Activated T-helper 1 cell treated with anti-CD3 and anti-CD28 coated beads, Interleukin-12 subunit alpha, Interleukin-12 subunit beta, Interleukin-2, Interleukin-4 antibody, amounts not matched to agents 30 ng/mL and 10 ng/mL and 1 ng/mL, durations not matched to agents 14 hours and 24 hours and 36 hours (primary cell): ENCODE measurements at regions not wholly inside any gene's neighbourhood (a gene's known extent, or its start where the extent isn't known, plus 50 kb on each side); places are given as distances from the start of the nearest gene placed in this dataset.

Experiments
- DNase-seq: peaks from one replicate; pipeline ENCODE4 v3.0.0; 2021; ENCODE audit warnings: low spot score
- H3K27ac Mint-ChIP-seq: one replicate; pipeline ENCODE4 v1.8.0; 2021; ENCODE audit warnings: mild to moderate bottlenecking, mixed read lengths
- H3K27me3 Mint-ChIP-seq: one replicate; pipeline ENCODE4 v1.8.0; 2022; ENCODE audit warnings: mild to moderate bottlenecking, moderate library complexity, mixed read lengths; ENCODE audit not compliant: insufficient read depth
- H3K36me3 Mint-ChIP-seq: one replicate; pipeline ENCODE4 v1.8.0; 2021; ENCODE audit warnings: low read depth, mixed read lengths
- H3K4me1 Mint-ChIP-seq: one replicate; pipeline ENCODE4 v1.8.0; 2021; ENCODE audit warnings: low read depth, mixed read lengths
- H3K4me3 Mint-ChIP-seq: one replicate; pipeline ENCODE4 v1.8.0; 2021; ENCODE audit warnings: mild to moderate bottlenecking, moderate library complexity, mixed read lengths
- H3K9me3 Mint-ChIP-seq: one replicate; pipeline ENCODE4 v1.8.0; 2021; ENCODE audit warnings: mixed read lengths
- intact Hi-C: fragments of 100-400 bp; cut with micrococcal nuclease; formaldehyde crosslinking; loops from one replicate; pipeline ENCODE4 v1.15.1; 2024

- H3K27me3 Mint-ChIP-seq: no peaks in the 10 kb centered on the region
- H3K4me3 Mint-ChIP-seq: no peak overlapping the region
- no peak for DNase-seq
- no peaks in the 10 kb centered on the region for H3K9me3 Mint-ChIP-seq
- no peak overlapping the region for H3K27ac Mint-ChIP-seq
- H3K36me3 Mint-ChIP-seq: no peaks in the 10 kb centered on the region
- intact Hi-C loops: no loop called here
- no peaks in the 10 kb centered on the region for H3K4me1 Mint-ChIP-seq
Observed at GRCh38 chr17:63120406-63120805, 154.4 kb downstream of the TANC2 start.

DNA sequence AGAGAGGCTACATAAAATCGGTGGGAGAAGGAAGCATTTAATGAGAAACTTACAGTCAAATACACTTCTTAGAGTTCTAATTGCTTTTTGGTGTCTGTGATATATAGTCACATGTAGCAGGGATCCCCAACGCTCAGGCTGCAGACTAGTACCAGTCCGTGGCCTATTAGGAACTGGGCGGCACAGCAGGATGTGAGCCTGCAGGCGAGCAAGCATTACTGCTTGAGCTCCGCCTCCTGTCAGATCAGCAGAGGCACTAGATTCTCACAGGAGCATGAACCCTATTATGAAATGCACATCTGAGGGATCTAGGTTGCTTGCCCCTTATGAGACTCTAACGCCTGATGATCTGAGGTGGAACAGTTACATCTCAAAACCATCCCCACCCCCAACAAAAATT lies 158.5 kb downstream of the TANC2 start:
- Mint-ChIP-seq H3K4me3 (no peak overlapping the region), H3K4me1 (no peaks in the 10 kb centered on the region), H3K27me3 (no peaks in the 10 kb centered on the region), H3K27ac (no peak overlapping the region), H3K36me3 (no peaks in the 10 kb centered on the region), H3K9me3 (no peaks in the 10 kb centered on the region)
- no peak for DNase-seq
- intact Hi-C loops: no loop called here

DNA sequence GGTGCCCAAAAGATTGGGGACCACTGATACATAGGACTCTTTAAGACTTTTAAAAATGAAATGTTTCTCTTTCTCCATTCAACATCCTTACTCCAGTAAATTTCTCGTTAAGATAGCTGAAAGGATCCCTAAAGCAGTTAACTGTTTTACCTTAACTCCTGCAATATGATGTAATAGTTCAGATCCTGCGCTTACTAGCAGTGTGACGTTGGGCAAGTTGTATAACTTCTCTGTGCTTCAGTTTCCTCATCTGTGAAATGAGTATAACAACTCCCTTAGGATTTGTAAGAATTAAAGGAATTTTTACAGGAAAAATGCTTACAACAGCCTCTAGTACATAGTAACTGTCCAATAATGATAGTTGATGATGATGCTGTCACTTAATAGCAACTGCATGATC lies 158.9 kb downstream of the TANC2 start:
- H3K9me3 Mint-ChIP-seq: no peaks in the 10 kb centered on the region
- DNase-seq: no peak
- H3K27ac Mint-ChIP-seq: no peak overlapping the region
- no peaks in the 10 kb centered on the region for H3K36me3 Mint-ChIP-seq
- H3K27me3 Mint-ChIP-seq: no peaks in the 10 kb centered on the region
- H3K4me3 Mint-ChIP-seq: no peak overlapping the region
- intact Hi-C loops: no loop called here
- H3K4me1 Mint-ChIP-seq: no peaks in the 10 kb centered on the region

GRCh38 chr17:63125987-63126386 lies 160.0 kb downstream of the TANC2 start:
- intact Hi-C loops: no loop called here
- no peak overlapping the region for H3K27ac Mint-ChIP-seq
- H3K4me3 Mint-ChIP-seq: no peak overlapping the region
- no peaks in the 10 kb centered on the region for H3K9me3 Mint-ChIP-seq
- H3K36me3 Mint-ChIP-seq: no peaks in the 10 kb centered on the region
- no peak for DNase-seq
- no peaks in the 10 kb centered on the region for H3K4me1 Mint-ChIP-seq
- no peaks in the 10 kb centered on the region for H3K27me3 Mint-ChIP-seq

DNA sequence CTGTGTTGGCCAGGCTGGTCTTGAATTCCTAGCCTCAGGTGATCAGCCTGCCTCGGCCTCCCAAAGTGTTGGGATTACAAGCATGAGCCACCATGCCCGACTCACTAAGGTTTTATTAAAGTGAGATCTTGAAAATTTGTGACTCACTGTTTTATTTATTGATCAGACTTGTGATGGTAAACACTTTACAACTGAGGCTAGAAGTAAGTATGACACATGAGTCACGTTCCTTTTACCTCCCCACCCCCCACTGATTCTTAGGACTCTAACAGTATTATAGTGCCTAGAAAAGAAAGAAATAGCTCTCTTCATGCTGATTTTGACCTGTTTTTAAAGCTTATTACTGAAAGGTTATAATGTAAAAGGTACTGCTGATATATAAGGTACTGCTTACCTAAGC lies 160.6 kb downstream of the TANC2 start:
- Mint-ChIP-seq H3K27me3 (no peaks in the 10 kb centered on the region), H3K9me3 (no peaks in the 10 kb centered on the region), H3K27ac (no peak overlapping the region), H3K36me3 (no peaks in the 10 kb centered on the region), H3K4me1 (no peaks in the 10 kb centered on the region), H3K4me3 (no peak overlapping the region)
- intact Hi-C loops: no loop called here
- no peak for DNase-seq

DNA sequence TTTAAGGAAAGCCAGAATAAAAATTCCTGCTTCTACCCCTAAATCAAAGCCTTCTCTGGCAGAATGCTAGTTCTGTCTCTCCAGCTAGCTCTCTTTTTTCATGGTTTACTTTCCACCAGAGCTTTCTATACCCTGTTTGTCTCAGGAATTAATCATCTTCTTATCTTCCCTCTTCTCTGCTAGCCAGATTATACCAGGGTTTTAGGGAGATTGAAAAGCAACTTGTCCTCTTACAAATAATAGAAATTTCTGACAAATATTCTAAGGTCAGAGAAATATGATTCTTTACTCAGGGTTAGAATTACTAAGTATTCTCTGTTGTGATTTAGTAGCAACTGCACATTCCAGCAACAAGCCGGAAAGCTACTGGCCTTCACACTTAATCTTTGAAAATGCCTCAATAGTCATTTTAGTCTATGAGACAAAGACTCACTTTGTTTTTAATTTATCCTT lies 166.4 kb downstream of the TANC2 start:
- H3K36me3 Mint-ChIP-seq: no peaks in the 10 kb centered on the region
- no peak overlapping the region for H3K4me3 Mint-ChIP-seq
- H3K4me1 Mint-ChIP-seq: no peaks in the 10 kb centered on the region
- no peak for DNase-seq
- H3K27me3 Mint-ChIP-seq: no peaks in the 10 kb centered on the region
- no peak overlapping the region for H3K27ac Mint-ChIP-seq
- H3K9me3 Mint-ChIP-seq: no peaks in the 10 kb centered on the region
- intact Hi-C loops: no loop called here

DNA sequence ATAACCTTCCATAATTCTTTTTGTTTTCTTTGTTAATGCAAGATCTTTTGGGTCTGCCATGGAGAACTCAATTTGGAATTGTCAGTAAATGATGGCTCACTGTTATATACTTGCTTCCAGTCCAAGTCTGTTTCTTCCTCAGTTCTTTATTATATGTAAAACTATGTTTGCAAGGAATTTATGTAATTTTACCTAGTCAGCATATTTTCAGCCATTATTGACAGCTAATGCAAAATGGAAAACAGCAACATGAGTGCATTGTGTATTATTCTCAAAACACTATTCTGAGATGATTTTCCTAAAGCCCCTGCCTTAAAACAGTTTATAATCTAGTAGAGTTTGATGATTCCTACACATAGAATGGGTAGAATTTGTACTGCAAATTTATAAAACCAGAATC lies 167.5 kb downstream of the TANC2 start:
- no peaks in the 10 kb centered on the region for H3K4me1 Mint-ChIP-seq
- H3K27ac Mint-ChIP-seq: no peak overlapping the region
- no peaks in the 10 kb centered on the region for H3K27me3 Mint-ChIP-seq
- no peak overlapping the region for H3K4me3 Mint-ChIP-seq
- intact Hi-C loops: no loop called here
- DNase-seq: no peak
- H3K36me3 Mint-ChIP-seq: no peaks in the 10 kb centered on the region
- H3K9me3 Mint-ChIP-seq: no peaks in the 10 kb centered on the region

- Mint-ChIP-seq H3K27ac (no peak overlapping the region), H3K4me3 (no peak overlapping the region)
Observed at GRCh38 chr17:63134867-63135266, 168.8 kb downstream of the TANC2 start.

DNA sequence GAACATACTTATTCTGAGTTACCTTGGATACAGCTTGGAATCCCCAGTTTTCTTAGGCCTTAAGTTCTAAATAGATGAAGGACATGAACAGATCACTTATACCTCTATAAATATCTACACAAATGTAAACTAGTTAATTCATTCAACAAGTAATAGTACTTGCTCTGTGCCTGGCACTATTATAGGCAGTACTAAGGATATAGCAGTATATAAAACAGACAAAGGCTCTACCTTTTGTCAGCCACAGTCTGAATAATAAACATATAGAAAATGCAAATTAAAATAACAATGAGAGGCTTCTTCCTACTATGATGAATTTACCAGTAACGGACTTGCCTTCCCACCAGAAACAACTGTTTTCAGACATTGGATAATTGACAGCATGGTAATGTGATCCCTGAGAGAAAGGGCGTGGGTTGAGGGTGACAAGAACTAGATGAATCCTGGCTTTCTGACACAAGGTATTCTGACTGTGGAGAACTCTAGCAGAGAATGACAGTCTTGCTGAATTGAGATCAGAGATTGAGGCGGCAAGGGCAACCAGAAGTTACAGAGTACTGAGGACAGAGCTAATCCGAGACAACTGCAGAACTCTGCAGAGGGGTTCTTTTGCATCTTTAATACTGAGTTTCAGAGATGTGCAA lies 170.5 kb downstream of the TANC2 start:
- intact Hi-C loops: no loop called here
- no peaks in the 10 kb centered on the region for H3K4me1 Mint-ChIP-seq

More at GRCh38 chr17:63134867-63135266, 168.8 kb downstream of the TANC2 start:
- no peaks in the 10 kb centered on the region for H3K9me3 Mint-ChIP-seq
- no peak for DNase-seq
- H3K4me1 Mint-ChIP-seq: no peaks in the 10 kb centered on the region
- no peaks in the 10 kb centered on the region for H3K36me3 Mint-ChIP-seq
- no peaks in the 10 kb centered on the region for H3K27me3 Mint-ChIP-seq
- intact Hi-C loops: no loop called here

DNA sequence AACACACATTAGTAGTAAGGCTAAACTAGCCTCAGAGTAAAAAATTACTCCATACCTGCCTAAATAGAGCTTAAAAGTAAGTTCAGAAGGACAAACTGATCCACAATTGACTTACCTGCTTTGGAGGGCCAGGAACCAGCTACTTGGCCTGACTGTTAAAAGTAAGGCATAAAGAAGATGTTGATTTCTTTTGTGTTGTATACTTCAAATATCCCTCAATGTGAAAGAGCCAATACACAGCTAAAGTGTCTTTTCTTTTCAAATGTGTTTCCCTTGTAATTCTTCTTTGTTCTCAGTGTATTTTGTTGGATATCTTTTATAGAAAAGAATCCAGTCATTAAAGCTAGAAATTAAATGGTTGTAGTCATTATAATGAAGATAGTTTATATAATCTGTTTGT lies 171.1 kb downstream of the TANC2 start:
- H3K9me3 Mint-ChIP-seq: no peaks in the 10 kb centered on the region

More for the DNA sequence above, 170.5 kb downstream of the TANC2 start:
- H3K9me3 Mint-ChIP-seq: no peaks in the 10 kb centered on the region
- H3K27me3 Mint-ChIP-seq: no peaks in the 10 kb centered on the region
- DNase-seq: no peak
- no peak overlapping the region for H3K27ac Mint-ChIP-seq
- no peaks in the 10 kb centered on the region for H3K36me3 Mint-ChIP-seq
- no peak overlapping the region for H3K4me3 Mint-ChIP-seq

DNA sequence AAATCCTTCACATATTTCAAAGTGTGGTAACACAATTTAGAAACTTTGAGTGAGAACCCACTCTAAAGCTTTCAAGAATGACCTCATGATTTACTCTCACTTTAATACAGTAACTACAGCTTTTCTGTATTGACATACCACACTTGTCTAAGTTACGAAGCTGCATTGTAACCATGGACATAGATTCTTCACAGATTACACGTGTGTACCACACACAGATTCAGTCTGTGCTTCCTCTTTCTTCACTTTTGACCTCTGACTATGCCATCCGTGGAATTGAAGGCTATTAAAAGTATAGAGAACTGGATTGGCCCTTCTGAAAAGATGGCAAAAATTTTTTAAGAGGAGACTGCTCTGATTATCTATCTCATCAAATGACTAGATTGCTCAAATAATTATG lies 172.7 kb downstream of the TANC2 start:
- no peaks in the 10 kb centered on the region for H3K9me3 Mint-ChIP-seq
- H3K4me3 Mint-ChIP-seq: no peak overlapping the region
- H3K27ac Mint-ChIP-seq: no peak overlapping the region
- H3K36me3 Mint-ChIP-seq: no peaks in the 10 kb centered on the region
- no peaks in the 10 kb centered on the region for H3K27me3 Mint-ChIP-seq
- intact Hi-C loops: no loop called here
- H3K4me1 Mint-ChIP-seq: no peaks in the 10 kb centered on the region
- DNase-seq: no peak

More for the DNA sequence above, 171.1 kb downstream of the TANC2 start:
- intact Hi-C loops: no loop called here
- DNase-seq: no peak
- Mint-ChIP-seq H3K36me3 (no peaks in the 10 kb centered on the region), H3K4me1 (no peaks in the 10 kb centered on the region), H3K27me3 (no peaks in the 10 kb centered on the region), H3K4me3 (no peak overlapping the region), H3K27ac (no peak overlapping the region)

DNA sequence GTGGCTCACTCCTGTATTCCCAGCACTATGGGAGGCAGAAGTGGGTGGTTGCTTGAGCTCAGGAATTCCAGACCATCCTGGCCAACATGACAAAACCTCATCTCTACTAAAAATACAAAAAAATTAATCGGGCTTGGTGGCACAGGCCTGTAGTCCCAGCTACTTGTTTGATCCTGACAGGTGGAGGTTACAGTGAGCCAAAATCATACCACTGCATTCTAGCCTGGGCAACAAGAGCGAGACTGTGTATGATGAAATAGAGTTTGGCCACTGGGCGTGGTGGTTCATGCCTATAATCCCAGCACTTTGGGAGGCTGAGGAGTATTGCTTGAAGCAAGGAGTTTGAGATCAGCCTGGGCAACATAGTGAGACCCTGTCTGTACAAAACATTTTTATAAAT lies 173.3 kb downstream of the TANC2 start:
- intact Hi-C loops: no loop called here
- no peak overlapping the region for H3K4me3 Mint-ChIP-seq
- H3K4me1 Mint-ChIP-seq: no peaks in the 10 kb centered on the region
- H3K9me3 Mint-ChIP-seq: no peaks in the 10 kb centered on the region
- DNase-seq: no peak
- H3K27me3 Mint-ChIP-seq: peaks cover 3% of the 10 kb centered on the region
- no peak overlapping the region for H3K27ac Mint-ChIP-seq
- H3K36me3 Mint-ChIP-seq: no peaks in the 10 kb centered on the region

DNA sequence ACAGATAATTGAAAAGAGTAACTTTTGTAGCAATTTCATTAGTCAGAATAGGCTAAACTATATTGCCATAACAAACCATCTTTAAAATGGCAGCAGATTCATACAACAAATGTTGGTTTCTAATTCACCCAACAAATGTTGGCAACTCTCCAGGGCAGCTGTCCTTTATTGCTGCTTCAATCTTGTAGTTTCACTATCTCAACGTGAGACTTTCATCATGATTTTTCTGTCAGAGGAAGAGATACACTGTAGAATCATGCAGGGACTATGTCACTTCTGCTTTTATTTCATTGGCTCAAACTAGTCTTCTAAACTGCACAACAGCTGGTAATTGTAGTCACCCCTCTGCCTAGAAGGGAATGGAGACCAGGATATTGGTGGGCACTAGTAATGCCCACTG lies 174.2 kb downstream of the TANC2 start:
- peaks cover 6% of the 10 kb centered on the region for H3K27me3 Mint-ChIP-seq
- H3K36me3 Mint-ChIP-seq: no peaks in the 10 kb centered on the region
- intact Hi-C loops: no loop called here
- H3K27ac Mint-ChIP-seq: no peak overlapping the region
- no peak overlapping the region for H3K4me3 Mint-ChIP-seq
- no peak for DNase-seq
- H3K4me1 Mint-ChIP-seq: no peaks in the 10 kb centered on the region
- no peaks in the 10 kb centered on the region for H3K9me3 Mint-ChIP-seq

GRCh38 chr17:63142836-63143235 lies 176.8 kb downstream of the TANC2 start:
- H3K27ac Mint-ChIP-seq: no peak overlapping the region
- no peaks in the 10 kb centered on the region for H3K36me3 Mint-ChIP-seq
- no peak overlapping the region for H3K4me3 Mint-ChIP-seq
- H3K9me3 Mint-ChIP-seq: no peaks in the 10 kb centered on the region
- intact Hi-C loops: no loop called here
- DNase-seq: no peak
- peaks cover 6% of the 10 kb centered on the region for H3K27me3 Mint-ChIP-seq
- H3K4me1 Mint-ChIP-seq: no peaks in the 10 kb centered on the region
